HEK293T (cell line): ENCODE measurements at regions not wholly inside any gene's neighbourhood (a gene's known extent, or its start where the extent isn't known, plus 50 kb on each side); places are given as distances from the start of the nearest gene placed in this dataset.

Experiments
- FOXM1 ChIP-seq: fragments of 450-650 bp; IDR thresholded peaks from 2 replicates; pipeline ENCODE4 v1.6.1; 2017; ENCODE audit warnings: mild to moderate bottlenecking, borderline replicate concordance
- HDGF ChIP-seq: fragments of 450-650 bp; IDR thresholded peaks from 2 replicates; pipeline ENCODE4 v1.6.1; 2017; ENCODE audit warnings: antibody characterized with exemption, borderline replicate concordance

DNA sequence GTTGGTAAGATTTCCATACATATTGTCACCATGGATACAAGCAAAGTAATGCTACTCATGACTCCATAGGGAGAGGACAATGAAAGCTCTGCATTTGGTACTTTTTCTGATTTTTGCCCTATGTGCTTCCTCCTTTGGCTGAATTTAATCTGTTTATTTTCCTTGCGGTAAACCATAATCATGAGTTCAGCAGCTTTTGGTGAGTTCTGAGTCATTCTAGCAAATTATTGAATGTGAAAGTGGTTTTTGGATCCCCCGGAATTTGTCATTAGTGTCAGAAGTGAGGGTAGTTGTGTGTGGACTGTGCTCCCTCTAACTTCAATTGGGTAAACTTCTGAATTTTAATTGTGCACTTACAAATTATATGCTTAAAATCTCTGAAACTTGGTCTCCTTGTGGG lies 170.3 kb downstream of the MOSPD2 start:
- TF ChIP-seq HDGF (no peak), FOXM1 (no peak)
